Activated naive CD8-positive, alpha-beta T cell treated with anti-CD3 and anti-CD28 coated beads, Interleukin-2, amount 50 U/mL, for 24 hours (primary cell): ENCODE measurements at regions not wholly inside any gene's neighbourhood (a gene's known extent, or its start where the extent isn't known, plus 50 kb on each side); places are given as distances from the start of the nearest gene placed in this dataset.
A peak's percentile ranks its signal among the peaks of the same experiment; 100 is the strongest.

Experiments
- ATAC-seq: fragments of 150-1000 bp; cut with Tn5 transposase; one replicate; pipeline ENCODE4 v1.10.0; 2021
- DNase-seq: peaks from one replicate; pipeline ENCODE4 v3.0.0; 2021
- H3K27ac Mint-ChIP-seq: one replicate; pipeline ENCODE4 v1.8.0; 2021; ENCODE audit warnings: mild to moderate bottlenecking, mixed read lengths
- H3K27me3 Mint-ChIP-seq: one replicate; pipeline ENCODE4 v1.8.0; 2021; ENCODE audit warnings: mixed read lengths
- H3K36me3 Mint-ChIP-seq: one replicate; pipeline ENCODE4 v1.8.0; 2021; ENCODE audit warnings: low read depth, mixed read lengths
- H3K4me1 Mint-ChIP-seq: one replicate; pipeline ENCODE4 v1.8.0; 2021; ENCODE audit warnings: mixed read lengths
- H3K4me3 Mint-ChIP-seq: one replicate; pipeline ENCODE4 v1.8.0; 2021; ENCODE audit warnings: mild to moderate bottlenecking, moderate library complexity, mixed read lengths
- H3K9me3 Mint-ChIP-seq: one replicate; pipeline ENCODE4 v1.8.0; 2021; ENCODE audit warnings: mixed read lengths

DNA sequence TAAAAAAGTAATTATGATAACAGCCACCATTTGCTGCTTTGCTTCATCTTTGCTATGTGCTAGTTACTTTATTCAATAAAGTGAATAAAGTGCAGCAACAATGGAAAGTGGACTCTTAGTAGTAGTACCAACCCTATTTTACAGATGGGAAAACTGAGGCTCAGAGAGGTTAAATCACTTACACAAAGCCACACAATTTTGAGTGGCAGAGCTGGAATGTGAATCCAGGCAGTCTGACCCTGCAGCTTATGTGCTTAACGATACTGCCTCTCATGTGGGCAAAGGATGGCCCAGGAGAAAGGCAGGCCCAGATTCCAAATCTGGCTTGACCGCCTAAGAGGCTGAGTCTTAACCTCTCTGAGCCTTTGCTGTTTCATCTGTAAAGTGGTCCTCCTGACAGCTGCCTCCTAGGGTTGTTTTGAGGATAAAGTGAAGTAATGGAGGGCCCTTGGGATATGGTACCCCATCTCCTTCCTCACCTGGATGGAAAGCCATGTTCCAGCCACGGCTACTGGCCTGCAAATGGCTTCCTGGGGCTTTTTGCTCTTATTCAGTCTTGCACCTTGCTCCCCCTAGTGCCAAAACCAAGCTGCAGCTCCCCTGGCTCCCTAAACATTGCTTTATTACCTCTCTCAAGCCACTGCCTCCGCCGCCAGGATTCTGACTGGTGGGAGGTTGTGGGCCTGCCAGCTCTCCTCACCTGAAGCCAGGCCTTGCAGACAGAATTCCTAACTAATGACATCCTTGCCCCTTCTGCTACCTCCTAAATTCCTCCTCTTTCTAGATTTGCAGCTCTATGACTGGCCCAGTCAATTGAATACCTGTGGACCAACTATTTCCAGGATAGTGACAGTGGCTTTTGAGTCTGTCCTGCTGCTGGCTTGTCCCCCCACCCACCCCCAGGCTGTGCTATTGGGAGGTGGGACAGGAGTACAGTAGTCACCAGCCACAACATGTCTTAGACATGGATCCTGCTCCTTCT lies 283.3 kb upstream of the PWP1 start:
- Mint-ChIP-seq H3K27me3 (no peaks in the 10 kb centered on the region), H3K27ac (no peak overlapping the region), H3K4me1 (peaks cover 25% of the 10 kb centered on the region), H3K4me3 (no peak overlapping the region), H3K9me3 (no peaks in the 10 kb centered on the region), H3K36me3 (no peaks in the 10 kb centered on the region)
- ATAC-seq (peak; percentile 52), DNase-seq (peak; percentile 59)

DNA sequence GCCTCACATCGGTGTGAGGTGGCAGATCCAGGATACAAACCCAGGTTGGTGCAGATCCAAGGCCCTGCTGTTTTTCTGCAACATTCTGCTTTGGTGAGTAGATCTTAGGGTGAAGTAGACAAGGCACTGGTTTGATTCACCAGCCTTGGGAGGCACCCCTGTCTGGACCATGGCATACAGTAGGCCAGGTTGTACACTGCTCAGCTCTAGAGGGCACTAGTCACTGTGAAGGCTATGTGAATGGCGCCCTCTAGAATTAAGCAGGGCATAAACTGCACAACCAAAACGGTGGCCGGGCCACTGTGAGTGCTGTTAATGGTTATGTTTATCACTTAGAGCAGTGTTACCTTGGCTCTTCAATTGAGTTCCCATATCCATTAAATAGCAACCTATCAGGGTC lies 280.6 kb upstream of the PWP1 start:
- H3K4me3 Mint-ChIP-seq = no peak overlapping the region
- no peaks in the 10 kb centered on the region for H3K9me3 Mint-ChIP-seq
- H3K27ac Mint-ChIP-seq = no peak overlapping the region
- H3K36me3 Mint-ChIP-seq = no peaks in the 10 kb centered on the region
- no peaks in the 10 kb centered on the region for H3K27me3 Mint-ChIP-seq
- DNase-seq (peak; percentile 29), ATAC-seq (peak; percentile 93)
- peaks cover 18% of the 10 kb centered on the region for H3K4me1 Mint-ChIP-seq

DNA sequence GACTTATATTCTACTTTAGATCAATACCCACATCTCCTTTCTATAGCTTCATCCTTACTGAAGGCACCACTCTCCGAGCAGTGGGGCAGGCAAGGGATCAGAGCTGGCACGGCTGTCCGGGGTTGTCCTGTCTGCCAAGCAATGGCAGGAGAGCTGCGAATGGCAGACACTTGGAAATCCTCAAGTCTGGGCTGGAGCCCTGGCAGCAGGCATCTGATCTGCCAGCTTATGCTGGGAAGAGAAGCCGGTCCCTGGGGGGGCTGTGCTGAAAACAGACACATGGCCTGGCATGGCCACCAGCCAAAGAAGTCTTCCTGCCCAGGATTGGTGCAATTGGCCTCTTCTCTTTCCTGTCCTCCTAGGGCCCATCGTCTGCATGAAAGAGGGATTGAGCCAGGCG lies 280.2 kb upstream of the PWP1 start:
- Mint-ChIP-seq H3K4me3 (no peak overlapping the region), H3K27me3 (no peaks in the 10 kb centered on the region), H3K4me1 (peaks cover 17% of the 10 kb centered on the region), H3K36me3 (no peaks in the 10 kb centered on the region), H3K9me3 (no peaks in the 10 kb centered on the region), H3K27ac (no peak overlapping the region)
- DNase-seq (no peak), ATAC-seq (no peak)

DNA sequence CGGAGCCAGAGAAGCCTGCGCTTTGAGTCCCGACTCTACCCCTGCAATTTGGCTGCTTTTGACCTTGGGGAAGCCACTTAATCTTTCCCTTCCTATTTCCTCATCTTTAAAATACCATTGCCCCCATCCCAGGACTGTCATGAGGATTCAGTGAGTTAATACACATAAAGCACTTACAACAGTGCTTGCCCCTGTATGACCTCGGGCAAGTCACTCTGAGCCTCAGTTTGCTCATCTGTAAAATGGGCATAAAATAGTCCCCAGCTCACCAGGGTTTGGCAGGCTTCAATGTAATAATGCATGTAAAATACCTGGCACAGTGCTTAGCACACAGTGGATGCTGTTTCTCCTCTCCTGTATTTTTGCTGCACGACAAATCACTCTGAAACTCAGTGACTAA lies 278.7 kb upstream of the PWP1 start:
- ATAC-seq (no peak), DNase-seq (no peak)
- H3K9me3 Mint-ChIP-seq = no peaks in the 10 kb centered on the region
- no peak overlapping the region for H3K27ac Mint-ChIP-seq
- H3K36me3 Mint-ChIP-seq = no peaks in the 10 kb centered on the region
- H3K27me3 Mint-ChIP-seq = no peaks in the 10 kb centered on the region
- H3K4me3 Mint-ChIP-seq = no peak overlapping the region
- peaks cover 6% of the 10 kb centered on the region for H3K4me1 Mint-ChIP-seq

- no peak for ATAC-seq
- DNase-seq = no peak
- H3K4me1 Mint-ChIP-seq = no peaks in the 10 kb centered on the region
- no peak overlapping the region for H3K4me3 Mint-ChIP-seq
- no peaks in the 10 kb centered on the region for H3K27me3 Mint-ChIP-seq
- no peak overlapping the region for H3K27ac Mint-ChIP-seq
- H3K36me3 Mint-ChIP-seq = peaks cover 2% of the 10 kb centered on the region
- no peaks in the 10 kb centered on the region for H3K9me3 Mint-ChIP-seq
Measured at GRCh38 chr12:107411792-107412535, 273.6 kb upstream of the PWP1 start.

DNA sequence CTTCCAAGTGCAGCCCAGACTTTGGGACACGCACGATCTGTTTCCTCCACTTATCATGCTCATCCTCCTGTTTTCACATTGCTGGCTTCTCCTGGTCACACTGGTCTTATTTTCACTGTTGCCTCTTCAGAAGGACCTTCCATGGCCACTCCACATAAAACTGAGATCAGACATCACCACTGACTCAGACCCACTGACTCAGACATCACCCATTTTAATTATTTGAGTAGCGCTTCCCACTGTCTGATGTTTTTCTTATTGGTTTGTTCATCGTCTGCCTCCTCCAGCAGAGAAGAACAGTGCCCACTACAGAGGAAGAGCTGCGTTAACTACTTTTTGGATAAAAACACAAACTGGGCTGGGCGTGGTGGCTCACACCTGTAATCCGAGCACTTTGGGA lies 270.5 kb upstream of the PWP1 start:
- ATAC-seq (no peak), DNase-seq (no peak)
- no peak overlapping the region for H3K27ac Mint-ChIP-seq
- H3K4me3 Mint-ChIP-seq = no peak overlapping the region
- H3K27me3 Mint-ChIP-seq = no peaks in the 10 kb centered on the region
- H3K9me3 Mint-ChIP-seq = peaks cover 6% of the 10 kb centered on the region
- H3K4me1 Mint-ChIP-seq = no peaks in the 10 kb centered on the region
- H3K36me3 Mint-ChIP-seq = peaks cover 5% of the 10 kb centered on the region

GRCh38 chr12:107415834-107416233 lies 269.8 kb upstream of the PWP1 start:
- H3K27ac Mint-ChIP-seq = no peak overlapping the region
- ATAC-seq = no peak
- H3K4me1 Mint-ChIP-seq = no peaks in the 10 kb centered on the region
- peaks cover 5% of the 10 kb centered on the region for H3K36me3 Mint-ChIP-seq
- no peak overlapping the region for H3K4me3 Mint-ChIP-seq
- H3K9me3 Mint-ChIP-seq = peaks cover 6% of the 10 kb centered on the region
- no peak for DNase-seq
- no peaks in the 10 kb centered on the region for H3K27me3 Mint-ChIP-seq

- no peak for DNase-seq
- Mint-ChIP-seq H3K27ac (no peak overlapping the region), H3K27me3 (no peaks in the 10 kb centered on the region), H3K4me3 (no peak overlapping the region), H3K4me1 (no peaks in the 10 kb centered on the region), H3K36me3 (peaks cover 5% of the 10 kb centered on the region), H3K9me3 (peaks cover 6% of the 10 kb centered on the region)
- ATAC-seq = no peak
Measured at GRCh38 chr12:107417004-107417403, 268.6 kb upstream of the PWP1 start.

GRCh38 chr12:107418981-107419380 lies 266.6 kb upstream of the PWP1 start:
- Mint-ChIP-seq H3K36me3 (peaks cover 5% of the 10 kb centered on the region), H3K4me3 (no peak overlapping the region), H3K27ac (no peak overlapping the region), H3K4me1 (no peaks in the 10 kb centered on the region), H3K9me3 (peaks cover 6% of the 10 kb centered on the region), H3K27me3 (no peaks in the 10 kb centered on the region)
- no peak for ATAC-seq
- no peak for DNase-seq

- no peak for DNase-seq
- H3K9me3 Mint-ChIP-seq = peaks cover 6% of the 10 kb centered on the region
- H3K27me3 Mint-ChIP-seq = no peaks in the 10 kb centered on the region
- H3K4me1 Mint-ChIP-seq = no peaks in the 10 kb centered on the region
- peaks cover 7% of the 10 kb centered on the region for H3K36me3 Mint-ChIP-seq
- H3K4me3 Mint-ChIP-seq = no peak overlapping the region
- ATAC-seq = no peak
- H3K27ac Mint-ChIP-seq = no peak overlapping the region
Measured at GRCh38 chr12:107423531-107423930, 262.1 kb upstream of the PWP1 start.

DNA sequence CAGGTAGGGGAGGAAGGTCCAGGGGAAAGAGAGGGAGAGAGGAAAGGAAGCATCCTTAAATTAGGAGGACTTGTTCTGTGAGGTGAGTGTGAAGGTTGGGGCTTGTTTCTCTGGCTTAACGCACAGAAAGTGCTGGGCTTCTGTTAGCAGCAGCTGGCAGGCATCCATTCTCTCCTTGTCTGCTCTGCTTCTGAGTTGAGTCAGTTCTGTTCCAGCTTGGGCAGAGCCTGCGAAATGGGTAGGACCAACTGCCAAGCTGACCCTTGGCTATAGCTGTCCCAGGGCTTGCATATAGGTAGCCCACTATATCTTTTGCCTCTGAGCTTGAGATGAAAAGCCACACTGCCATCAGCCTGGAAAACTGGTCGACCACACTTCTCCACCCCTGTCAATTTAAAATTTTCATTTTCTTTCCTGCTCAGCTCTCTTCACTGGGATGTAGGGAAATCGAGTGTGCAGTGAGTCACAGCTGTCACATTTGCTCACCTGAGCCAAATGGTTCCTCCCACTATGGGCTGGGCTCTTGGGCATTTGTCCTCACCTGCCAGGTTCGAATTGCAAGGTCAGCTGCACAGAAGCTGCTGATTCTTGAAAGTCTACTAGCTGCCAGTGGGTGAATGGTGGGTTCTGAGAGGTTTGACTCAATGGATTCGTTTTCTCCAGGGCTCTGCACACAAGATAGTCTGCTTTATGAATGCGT lies 256.4 kb upstream of the PWP1 start:
- Mint-ChIP-seq H3K4me3 (no peak overlapping the region), H3K36me3 (peaks cover 3% of the 10 kb centered on the region), H3K27ac (no peak overlapping the region), H3K9me3 (no peaks in the 10 kb centered on the region), H3K4me1 (peaks cover 13% of the 10 kb centered on the region), H3K27me3 (no peaks in the 10 kb centered on the region)
- ATAC-seq (no peak), DNase-seq (no peak)

DNA sequence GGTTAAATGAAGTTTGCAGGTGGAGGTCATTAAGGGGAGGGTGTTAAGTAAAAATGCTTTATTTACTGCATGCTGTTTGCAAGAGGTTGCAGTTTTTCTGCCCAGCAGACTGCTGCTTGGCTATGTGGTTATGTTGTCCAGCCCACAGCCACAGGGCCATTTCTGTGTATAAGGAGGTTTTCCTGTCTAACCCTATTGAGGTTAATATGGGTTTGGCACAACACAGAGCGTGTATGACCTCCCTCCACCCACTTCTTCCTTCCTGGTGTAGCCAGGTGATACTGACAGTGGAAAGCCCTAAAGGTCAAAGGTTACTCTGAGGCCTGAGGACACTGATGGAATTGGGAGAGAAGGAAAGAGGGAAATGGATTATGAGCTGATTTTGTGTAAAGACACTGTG lies 253.7 kb upstream of the PWP1 start:
- no peak overlapping the region for H3K4me3 Mint-ChIP-seq
- no peak overlapping the region for H3K27ac Mint-ChIP-seq
- H3K27me3 Mint-ChIP-seq = no peaks in the 10 kb centered on the region
- H3K9me3 Mint-ChIP-seq = no peaks in the 10 kb centered on the region
- ATAC-seq = no peak
- H3K36me3 Mint-ChIP-seq = no peaks in the 10 kb centered on the region
- H3K4me1 Mint-ChIP-seq = peaks cover 14% of the 10 kb centered on the region
- DNase-seq = no peak

DNA sequence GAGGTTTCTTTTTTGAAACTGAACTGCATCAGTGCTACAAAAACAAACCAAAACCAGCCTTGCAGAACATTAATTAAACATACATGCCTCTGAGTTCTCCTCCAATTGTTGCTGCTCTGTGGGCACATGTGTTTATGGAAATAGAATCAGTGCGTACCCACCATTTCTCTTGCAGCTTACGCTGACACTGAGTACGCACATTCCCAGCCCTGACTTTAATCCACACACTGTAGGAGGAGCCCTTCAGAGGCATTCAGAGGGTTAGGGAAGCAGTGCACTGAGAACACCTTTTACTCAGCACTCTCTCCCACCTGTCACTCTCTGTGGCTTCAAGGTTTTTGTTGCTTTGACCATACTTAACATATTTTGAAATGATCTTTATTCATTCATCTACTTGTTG lies 250.5 kb upstream of the PWP1 start:
- H3K27ac Mint-ChIP-seq = no peak overlapping the region
- no peaks in the 10 kb centered on the region for H3K36me3 Mint-ChIP-seq
- H3K9me3 Mint-ChIP-seq = no peaks in the 10 kb centered on the region

GRCh38 chr12:107435520-107435919 lies 250.1 kb upstream of the PWP1 start:
- Mint-ChIP-seq H3K27ac (no peak overlapping the region), H3K36me3 (no peaks in the 10 kb centered on the region)
- ATAC-seq = no peak

More for the DNA sequence above, 250.5 kb upstream of the PWP1 start:
- H3K27me3 Mint-ChIP-seq = no peaks in the 10 kb centered on the region
- H3K4me3 Mint-ChIP-seq = no peak overlapping the region
- ATAC-seq (no peak), DNase-seq (no peak)
- H3K4me1 Mint-ChIP-seq = peaks cover 20% of the 10 kb centered on the region

More at GRCh38 chr12:107435520-107435919, 250.1 kb upstream of the PWP1 start:
- H3K4me3 Mint-ChIP-seq = no peak overlapping the region
- no peak for DNase-seq
- peaks cover 24% of the 10 kb centered on the region for H3K4me1 Mint-ChIP-seq
- H3K9me3 Mint-ChIP-seq = no peaks in the 10 kb centered on the region
- no peaks in the 10 kb centered on the region for H3K27me3 Mint-ChIP-seq
